ENCODE measurements at regions not wholly inside any gene's neighbourhood (a gene's known extent, or its start where the extent isn't known, plus 50 kb on each side); places are given as distances from the start of the nearest gene placed in this dataset.

GRCh38 chr13:108030769-108031168 lies 184.6 kb downstream of the LIG4 start:
- TF ChIP-seq CTCF (IDR thresholded peaks at IDR 0.05) (no peak), POLR2A (IDR thresholded peaks at IDR 0.05) (no peak)
- no peaks in the 10 kb centered on the region for H3K4me1 ChIP-seq
- 21 to 35% methylated on average over 1 of the region's 1 CpG for WGBS, 2 donors
- H3K27me3 ChIP-seq: no peaks in the 10 kb centered on the region
- H3K9me3 ChIP-seq: no peaks in the 10 kb centered on the region
- DNase-seq: no peak
- no peak overlapping the region for H3K27ac ChIP-seq
- intact Hi-C loops (cut with DNase I): no loop called here
- no peak overlapping the region for H3K4me3 ChIP-seq
- H3K36me3 ChIP-seq: no peaks in the 10 kb centered on the region

GRCh38 chr13:108026680-108027410 lies 188.5 kb downstream of the LIG4 start:
- Histone ChIP-seq H3K36me3 (no peaks in the 10 kb centered on the region), H3K4me3 (no peak overlapping the region), H3K27ac (no peak overlapping the region), H3K9me3 (no peaks in the 10 kb centered on the region), H3K27me3 (no peaks in the 10 kb centered on the region), H3K4me1 (no peaks in the 10 kb centered on the region)
- TF ChIP-seq POLR2A (IDR thresholded peaks at IDR 0.05): no peak
- no peak for TF ChIP-seq CTCF (IDR thresholded peaks at IDR 0.05)
- intact Hi-C loops (cut with DNase I): no loop called here
- no peak for DNase-seq
- 37 to 49% methylated on average over 3 of the region's 3 CpGs for WGBS, 2 donors

GRCh38 chr13:108020027-108020426 lies 195.3 kb downstream of the LIG4 start:
- Histone ChIP-seq H3K36me3 (no peaks in the 10 kb centered on the region), H3K27me3 (no peaks in the 10 kb centered on the region), H3K4me3 (no peak overlapping the region), H3K9me3 (peaks cover 0 to 13% (median 0%) of the 10 kb centered on the region in 3 donors), H3K4me1 (no peaks in the 10 kb centered on the region), H3K27ac (no peak overlapping the region)
- DNase-seq: no peak
- 30 to 41% methylated on average over 3 to 4 of the region's 4 CpGs for WGBS, 2 donors
- intact Hi-C loops (cut with DNase I): no loop called here
- TF ChIP-seq POLR2A (IDR thresholded peaks at IDR 0.05) (no peak), CTCF (IDR thresholded peaks at IDR 0.05) (no peak)

- no peaks in the 10 kb centered on the region for H3K36me3 ChIP-seq
- no peak overlapping the region for H3K4me3 ChIP-seq
- no peak overlapping the region for H3K27ac ChIP-seq
- no peaks in the 10 kb centered on the region for H3K27me3 ChIP-seq
- no peak for TF ChIP-seq CTCF (IDR thresholded peaks at IDR 0.05)
- no peak for TF ChIP-seq POLR2A (IDR thresholded peaks at IDR 0.05)
- no peaks in the 10 kb centered on the region for H3K4me1 ChIP-seq
- intact Hi-C loops (cut with DNase I): no loop called here
- DNase-seq: no peak
- WGBS, 2 donors: 66 to 85% methylated on average over 2 of the region's 2 CpGs
- H3K9me3 ChIP-seq: peaks cover 0 to 14% (median under 1%) of the 10 kb centered on the region in 3 donors
These were observed 196.9 kb downstream of the LIG4 start for GRCh38 chr13:108018371-108018870.

GRCh38 chr13:108006619-108007018 lies 208.7 kb downstream of the LIG4 start:
- intact Hi-C loops (cut with DNase I): no loop called here
- 76 to 84% methylated on average over 9 of the region's 9 CpGs for WGBS, 2 donors
- no peaks in the 10 kb centered on the region for H3K4me1 ChIP-seq
- TF ChIP-seq POLR2A (IDR thresholded peaks at IDR 0.05) (no peak), CTCF (IDR thresholded peaks at IDR 0.05) (no peak)
- H3K27me3 ChIP-seq: no peaks in the 10 kb centered on the region
- DNase-seq: no peak
- H3K27ac ChIP-seq: no peak overlapping the region
- H3K36me3 ChIP-seq: no peaks in the 10 kb centered on the region
- H3K4me3 ChIP-seq: no peak overlapping the region
- no peaks in the 10 kb centered on the region for H3K9me3 ChIP-seq
